Right lobe of liver (tissue), 4 donors: ENCODE measurements at regions not wholly inside any gene's neighbourhood (a gene's known extent, or its start where the extent isn't known, plus 50 kb on each side); places are given as distances from the start of the nearest gene placed in this dataset.

Experiments used
- POLR2A ChIP-seq: fragments of 450-650 bp; IDR thresholded peaks from one replicate; pipeline ENCODE4 v1.6.1; 2017; ENCODE audit warnings: antibody characterized with exemption, mild to moderate bottlenecking
- TF ChIP-seq, protein P1 (sequence below), 4 donors: fragments of 200-600 bp in 3 of 4; fragments of 450-650 bp in 1 of 4; IDR thresholded peaks; one replicate each; pipeline versions ENCODE4 v1.5.1 to v1.8.0; 2016 to 2022; ENCODE audit warnings: antibody characterized with exemption in 4 of 4, mild to moderate bottlenecking in 2 of 4
- donor health status: DM: no; HTN: no; CAD: no.
- donor health status: DM: no; HTN: no; CAD: no.
- donor health status: DM: no; HTN: yes; CAD: no.

DNA sequence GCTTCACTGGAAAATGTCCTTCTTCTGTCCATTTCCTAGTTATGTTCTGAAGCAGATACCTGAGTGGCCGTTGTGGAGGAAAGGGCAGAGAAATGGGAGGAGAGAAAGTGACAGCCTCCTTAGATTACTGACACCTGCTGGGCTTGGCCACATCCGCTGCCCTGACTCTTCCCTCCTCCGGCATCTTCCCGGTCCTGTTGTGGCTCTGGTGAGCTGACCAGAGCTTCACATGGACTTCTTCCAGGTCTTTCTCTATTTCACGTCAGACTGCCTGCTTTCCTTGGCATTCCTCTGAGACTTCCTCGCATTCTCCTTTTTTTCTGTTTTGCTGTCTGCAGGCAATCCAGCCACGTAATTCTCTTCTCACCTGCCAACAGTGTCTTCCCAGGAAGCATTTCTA lies 138.7 kb upstream of the E2F8 start:
- TF ChIP-seq, protein P1, sequence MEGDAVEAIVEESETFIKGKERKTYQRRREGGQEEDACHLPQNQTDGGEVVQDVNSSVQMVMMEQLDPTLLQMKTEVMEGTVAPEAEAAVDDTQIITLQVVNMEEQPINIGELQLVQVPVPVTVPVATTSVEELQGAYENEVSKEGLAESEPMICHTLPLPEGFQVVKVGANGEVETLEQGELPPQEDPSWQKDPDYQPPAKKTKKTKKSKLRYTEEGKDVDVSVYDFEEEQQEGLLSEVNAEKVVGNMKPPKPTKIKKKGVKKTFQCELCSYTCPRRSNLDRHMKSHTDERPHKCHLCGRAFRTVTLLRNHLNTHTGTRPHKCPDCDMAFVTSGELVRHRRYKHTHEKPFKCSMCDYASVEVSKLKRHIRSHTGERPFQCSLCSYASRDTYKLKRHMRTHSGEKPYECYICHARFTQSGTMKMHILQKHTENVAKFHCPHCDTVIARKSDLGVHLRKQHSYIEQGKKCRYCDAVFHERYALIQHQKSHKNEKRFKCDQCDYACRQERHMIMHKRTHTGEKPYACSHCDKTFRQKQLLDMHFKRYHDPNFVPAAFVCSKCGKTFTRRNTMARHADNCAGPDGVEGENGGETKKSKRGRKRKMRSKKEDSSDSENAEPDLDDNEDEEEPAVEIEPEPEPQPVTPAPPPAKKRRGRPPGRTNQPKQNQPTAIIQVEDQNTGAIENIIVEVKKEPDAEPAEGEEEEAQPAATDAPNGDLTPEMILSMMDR (IDR thresholded peaks at IDR 0.05) = no peak
- no peak for TF ChIP-seq POLR2A
